C4-2B (cell line): ENCODE measurements at regions not wholly inside any gene's neighbourhood (a gene's known extent, or its start where the extent isn't known, plus 50 kb on each side); places are given as distances from the start of the nearest gene placed in this dataset.

ENCODE experiments used
- ZFX ChIP-seq: fragments of 450-650 bp; IDR thresholded peaks from 2 replicates; pipeline ENCODE4 v1.6.1; 2017
- TF ChIP-seq, protein P1 (sequence below): fragments of 450-650 bp; conservative IDR thresholded peaks from 2 replicates; pipeline ENCODE4 v1.5.1; 2017; ENCODE audit warnings: mild to moderate bottlenecking

DNA sequence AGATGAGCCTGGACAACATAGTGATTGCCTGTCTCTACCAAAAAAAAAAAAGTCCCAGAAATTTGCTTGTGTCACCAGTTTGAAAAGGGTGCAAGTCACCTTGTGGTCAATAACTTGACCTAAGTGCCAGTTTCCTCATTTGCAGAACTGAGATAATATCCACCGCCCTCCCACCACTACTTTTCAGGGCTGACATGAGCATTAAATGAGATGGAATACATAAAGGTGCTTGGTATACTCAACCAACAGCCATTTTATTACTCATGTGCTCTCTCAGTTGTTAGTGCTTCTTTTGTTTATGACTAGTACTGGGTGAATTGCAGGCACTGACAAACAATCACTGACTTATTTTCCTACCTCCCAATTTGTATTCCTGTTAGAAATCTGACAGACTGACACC, 340.5 kb upstream of the SATB1 start:
- TF ChIP-seq, protein P1, sequence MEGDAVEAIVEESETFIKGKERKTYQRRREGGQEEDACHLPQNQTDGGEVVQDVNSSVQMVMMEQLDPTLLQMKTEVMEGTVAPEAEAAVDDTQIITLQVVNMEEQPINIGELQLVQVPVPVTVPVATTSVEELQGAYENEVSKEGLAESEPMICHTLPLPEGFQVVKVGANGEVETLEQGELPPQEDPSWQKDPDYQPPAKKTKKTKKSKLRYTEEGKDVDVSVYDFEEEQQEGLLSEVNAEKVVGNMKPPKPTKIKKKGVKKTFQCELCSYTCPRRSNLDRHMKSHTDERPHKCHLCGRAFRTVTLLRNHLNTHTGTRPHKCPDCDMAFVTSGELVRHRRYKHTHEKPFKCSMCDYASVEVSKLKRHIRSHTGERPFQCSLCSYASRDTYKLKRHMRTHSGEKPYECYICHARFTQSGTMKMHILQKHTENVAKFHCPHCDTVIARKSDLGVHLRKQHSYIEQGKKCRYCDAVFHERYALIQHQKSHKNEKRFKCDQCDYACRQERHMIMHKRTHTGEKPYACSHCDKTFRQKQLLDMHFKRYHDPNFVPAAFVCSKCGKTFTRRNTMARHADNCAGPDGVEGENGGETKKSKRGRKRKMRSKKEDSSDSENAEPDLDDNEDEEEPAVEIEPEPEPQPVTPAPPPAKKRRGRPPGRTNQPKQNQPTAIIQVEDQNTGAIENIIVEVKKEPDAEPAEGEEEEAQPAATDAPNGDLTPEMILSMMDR: no peak
- no peak for TF ChIP-seq ZFX
